A673 (cell line): ENCODE measurements at regions not wholly inside any gene's neighbourhood (a gene's known extent, or its start where the extent isn't known, plus 50 kb on each side); places are given as distances from the start of the nearest gene placed in this dataset.

ENCODE experiments used
- BruUV-seq: library from RNA; stranded (reverse); fragments of 400-500 nt; replicated peaks from 2 replicates; lab custom pipeline; 2021; lab: Mats Ljungman, UMichigan
- CTCF ChIA-PET: fragments of 300-600 bp; sonication (Branson Sonifier 250); formaldehyde crosslinking; loops from one replicate; lab custom pipeline; 2022; ENCODE audit warnings: antibody characterized with exemption; lab: Charles Lee
- POLR2A ChIA-PET: fragments of 300-600 bp; sonication (Branson Sonifier 250); formaldehyde crosslinking; loops from one replicate; lab custom pipeline; 2022; ENCODE audit warnings: antibody characterized with exemption; ENCODE audit not compliant: low non-redundant PET; lab: Charles Lee
- DNase-seq: peaks from one replicate; pipeline ENCODE4 v3.0.0-alpha.2; 2015; ENCODE audit warnings: low spot score
- H3K27ac ChIP-seq: fragments of 200-600 bp; sonication (generic); 2 replicates; pipeline ENCODE4 v1.5.1; 2016; ENCODE audit warnings: mixed run types, low read depth, mild to moderate bottlenecking, mixed read lengths, antibody characterized with exemption, low read length; ENCODE audit not compliant: poor library complexity, severe bottlenecking
- H3K27me3 ChIP-seq: fragments of 200-600 bp; sonication (generic); replicated peaks from 2 replicates; pipeline ENCODE4 v1.6.1; 2017; ENCODE audit warnings: mixed run types, low read depth, mild to moderate bottlenecking, mixed read lengths, antibody characterized with exemption, low read length; ENCODE audit not compliant: insufficient read depth, poor library complexity
- H3K36me3 ChIP-seq: fragments of 200-600 bp; sonication (generic); 2 replicates; pipeline ENCODE4 v1.6.1; 2016; ENCODE audit warnings: mixed run types, mild to moderate bottlenecking, mixed read lengths, antibody characterized with exemption, low read length; ENCODE audit not compliant: insufficient read depth, poor library complexity, severe bottlenecking
- H3K4me1 ChIP-seq: fragments of 200-600 bp; sonication (generic); 2 replicates; pipeline ENCODE4 v1.6.1; 2017; ENCODE audit warnings: mixed run types, mild to moderate bottlenecking, mixed read lengths, antibody characterized with exemption, low read length; ENCODE audit not compliant: insufficient read depth, poor library complexity, severe bottlenecking
- H3K4me3 ChIP-seq: fragments of 200-600 bp; sonication (generic); 2 replicates; pipeline ENCODE4 v1.5.1; 2016; ENCODE audit warnings: low read depth, mixed run types, mild to moderate bottlenecking, mixed read lengths, low read length; ENCODE audit not compliant: poor library complexity, severe bottlenecking
- H3K9me3 ChIP-seq: fragments of 200-600 bp; sonication (generic); 2 replicates; pipeline ENCODE4 v1.6.1; 2016; ENCODE audit warnings: mixed run types, low read depth, mild to moderate bottlenecking, mixed read lengths, antibody characterized with exemption, low read length; ENCODE audit not compliant: poor library complexity, severe bottlenecking
- EZH2 ChIP-seq: fragments of 200-600 bp; sonication (generic); IDR thresholded peaks from 2 replicates; pipeline ENCODE4 v1.6.1; 2017; ENCODE audit warnings: borderline replicate concordance, low read depth, mild to moderate bottlenecking, mixed read lengths, antibody characterized with exemption, low read length; ENCODE audit not compliant: poor library complexity, severe bottlenecking
- intact Hi-C: fragments of 100-400 bp; cut with micrococcal nuclease; formaldehyde crosslinking; loops from one replicate; pipeline ENCODE4 v1.10.0; 2022; ENCODE audit not compliant: unreplicated experiment
- TF ChIP-seq, protein P1 (sequence below): fragments of 300-800, 200-600 bp; sonication (generic); conservative IDR thresholded peaks from 2 replicates; pipeline ENCODE4 v1.5.1; 2017; ENCODE audit warnings: low read depth, mild to moderate bottlenecking, antibody characterized with exemption, low read length, moderate library complexity, mixed read lengths

DNA sequence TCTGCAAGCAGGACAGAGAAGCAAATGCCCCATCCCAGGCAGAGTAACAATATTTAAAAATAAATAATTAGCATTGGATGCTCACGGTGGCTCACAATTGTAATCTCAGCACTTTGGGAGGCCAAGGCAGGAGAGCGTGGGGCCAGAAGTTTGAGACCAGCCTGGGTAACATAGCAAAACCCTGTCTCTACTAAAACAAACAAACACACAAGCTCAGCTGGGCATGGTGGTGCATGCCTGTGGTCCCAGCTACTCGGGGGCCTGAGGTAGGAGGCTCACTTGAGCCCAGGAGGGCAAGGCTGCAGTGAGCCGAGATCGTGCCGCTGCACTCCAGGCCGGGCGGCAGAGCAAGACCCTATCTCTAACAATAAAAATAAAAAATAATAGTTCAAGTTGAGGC is 74.7 kb upstream of the NCOR2 start:
- ChIA-PET CTCF (no interaction called here), POLR2A (no interaction called here)
- no peak for TF ChIP-seq EZH2
- TF ChIP-seq, protein P1, sequence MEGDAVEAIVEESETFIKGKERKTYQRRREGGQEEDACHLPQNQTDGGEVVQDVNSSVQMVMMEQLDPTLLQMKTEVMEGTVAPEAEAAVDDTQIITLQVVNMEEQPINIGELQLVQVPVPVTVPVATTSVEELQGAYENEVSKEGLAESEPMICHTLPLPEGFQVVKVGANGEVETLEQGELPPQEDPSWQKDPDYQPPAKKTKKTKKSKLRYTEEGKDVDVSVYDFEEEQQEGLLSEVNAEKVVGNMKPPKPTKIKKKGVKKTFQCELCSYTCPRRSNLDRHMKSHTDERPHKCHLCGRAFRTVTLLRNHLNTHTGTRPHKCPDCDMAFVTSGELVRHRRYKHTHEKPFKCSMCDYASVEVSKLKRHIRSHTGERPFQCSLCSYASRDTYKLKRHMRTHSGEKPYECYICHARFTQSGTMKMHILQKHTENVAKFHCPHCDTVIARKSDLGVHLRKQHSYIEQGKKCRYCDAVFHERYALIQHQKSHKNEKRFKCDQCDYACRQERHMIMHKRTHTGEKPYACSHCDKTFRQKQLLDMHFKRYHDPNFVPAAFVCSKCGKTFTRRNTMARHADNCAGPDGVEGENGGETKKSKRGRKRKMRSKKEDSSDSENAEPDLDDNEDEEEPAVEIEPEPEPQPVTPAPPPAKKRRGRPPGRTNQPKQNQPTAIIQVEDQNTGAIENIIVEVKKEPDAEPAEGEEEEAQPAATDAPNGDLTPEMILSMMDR, result no peak
- H3K4me3 ChIP-seq, result no peak overlapping the region
- no peak overlapping the region for H3K27ac ChIP-seq
- intact Hi-C loops, result no loop called here
- no peaks in the 10 kb centered on the region for H3K9me3 ChIP-seq
- H3K27me3 ChIP-seq, result no peaks in the 10 kb centered on the region
- DNase-seq, result no peak
- no TSS peak for BruUV-seq
- H3K36me3 ChIP-seq, result no peaks in the 10 kb centered on the region
- H3K4me1 ChIP-seq, result no peaks in the 10 kb centered on the region

GRCh38 chr12:124641591-124641990 is 74.2 kb upstream of the NCOR2 start:
- CTCF ChIA-PET, result no interaction called here
- Histone ChIP-seq H3K4me3 (no peak overlapping the region), H3K27me3 (no peaks in the 10 kb centered on the region), H3K9me3 (no peaks in the 10 kb centered on the region), H3K4me1 (no peaks in the 10 kb centered on the region), H3K27ac (no peak overlapping the region), H3K36me3 (no peaks in the 10 kb centered on the region)
- POLR2A ChIA-PET, result interaction anchor here (0.6 kb wide), 1 partner anchor 311 kb away, joined by 4 read pairs; no protein-coding TSS in a partner anchor
- BruUV-seq, result no TSS peak
- TF ChIP-seq EZH2, result no peak
- TF ChIP-seq, protein P1, result no peak
- intact Hi-C loops, result no loop called here
- DNase-seq, result no peak

- CTCF ChIA-PET, result no interaction called here
- BruUV-seq, result no TSS peak
- Histone ChIP-seq H3K4me1 (no peaks in the 10 kb centered on the region), H3K27me3 (no peaks in the 10 kb centered on the region), H3K27ac (no peak overlapping the region), H3K4me3 (no peak overlapping the region), H3K36me3 (no peaks in the 10 kb centered on the region), H3K9me3 (no peaks in the 10 kb centered on the region)
- POLR2A ChIA-PET, result no interaction called here
- no peak for DNase-seq
- TF ChIP-seq, protein P1, result no peak
- TF ChIP-seq EZH2, result no peak
- intact Hi-C loops, result no loop called here
Measured at GRCh38 chr12:124640056-124640455, 72.6 kb upstream of the NCOR2 start.
